ENCODE measurements at regions not wholly inside any gene's neighbourhood (a gene's known extent, or its start where the extent isn't known, plus 50 kb on each side); places are given as distances from the start of the nearest gene placed in this dataset.

GRCh38 chr1:81032973-81033425, 767.7 kb upstream of the ADGRL2 start:
- Histone ChIP-seq H4K20me1 (ENCODE audit: insufficient read depth, low read length) (no peaks in the 10 kb centered on the region), H3K4me2 (ENCODE audit: low read depth, low read length) (no peak overlapping the region), H2AFZ (ENCODE audit: low read length) (no peak overlapping the region), H3K9me3 (ENCODE audit: low read length) (peaks cover 67% of the 10 kb centered on the region), H3K36me3 (replicated peaks in 1 of 2; ENCODE audit: control insufficient read depth in 1 of 2, insufficient read depth in 2 of 2, low read length in 2 of 2) (no peaks in the 10 kb centered on the region), H3K27me3 (ENCODE audit: control insufficient read depth in 1 of 2, insufficient read depth in 2 of 2, low read length in 2 of 2) (no peaks in the 10 kb centered on the region), H3K4me1 (ENCODE audit: insufficient read depth, low read length) (no peaks in the 10 kb centered on the region), H3K27ac (ENCODE audit: extremely low read length, insufficient read depth, low read length) (no peak overlapping the region), H3K79me2 (ENCODE audit: insufficient read depth, low read length) (no peaks in the 10 kb centered on the region), H3K4me3 (replicated peaks in 1 of 3; ENCODE audit: insufficient read depth in 1 of 3, low read depth in 2 of 3, low read length in 3 of 3) (no peak overlapping the region), H3K9ac (ENCODE audit: insufficient read depth, low read depth, low read length) (no peak overlapping the region)
- 81% methylated on average over 5 of the region's 5 CpGs for WGBS (ENCODE audit: low lambda C conversion rate)
- ChIA-PET CTCF (ENCODE audit: low intra/inter-chr PET ratio, low total read pairs) (no interaction called here), POLR2A (no interaction called here)
- ATAC-seq (no peak), FAIRE-seq (no peak), DNase-seq (ENCODE audit: low spot score) (no peak)
- in situ Hi-C loops (cut with HindIII; ENCODE audit: extremely low pct_ligation_motif_present, low pct_unique_long_range_greater_than_20kb), result no loop called here
- TF ChIP-seq PRDM10 (CRISPR knock-in tag; IDR thresholded peaks at IDR 0.05; ENCODE audit: low read depth) (no peak), HNRNPUL1 (IDR thresholded peaks at IDR 0.05; ENCODE audit: low read depth, low read length) (no peak), ZBTB20 (CRISPR knock-in tag; IDR thresholded peaks at IDR 0.05; ENCODE audit: borderline replicate concordance, low read depth) (no peak), SIN3B (IDR thresholded peaks at IDR 0.05; ENCODE audit: low read length) (no peak), ZNF207 (IDR thresholded peaks at IDR 0.05; ENCODE audit: borderline replicate concordance) (no peak), ZNF232 (CRISPR knock-in tag; IDR thresholded peaks at IDR 0.05; ENCODE audit: borderline replicate concordance) (no peak), ZSCAN31 (CRISPR knock-in tag; IDR thresholded peaks at IDR 0.05; ENCODE audit: low read depth) (no peak), NFE2 (CRISPR knock-in tag; IDR thresholded peaks at IDR 0.05) (no peak)
- TF ChIP-seq, protein P1, sequence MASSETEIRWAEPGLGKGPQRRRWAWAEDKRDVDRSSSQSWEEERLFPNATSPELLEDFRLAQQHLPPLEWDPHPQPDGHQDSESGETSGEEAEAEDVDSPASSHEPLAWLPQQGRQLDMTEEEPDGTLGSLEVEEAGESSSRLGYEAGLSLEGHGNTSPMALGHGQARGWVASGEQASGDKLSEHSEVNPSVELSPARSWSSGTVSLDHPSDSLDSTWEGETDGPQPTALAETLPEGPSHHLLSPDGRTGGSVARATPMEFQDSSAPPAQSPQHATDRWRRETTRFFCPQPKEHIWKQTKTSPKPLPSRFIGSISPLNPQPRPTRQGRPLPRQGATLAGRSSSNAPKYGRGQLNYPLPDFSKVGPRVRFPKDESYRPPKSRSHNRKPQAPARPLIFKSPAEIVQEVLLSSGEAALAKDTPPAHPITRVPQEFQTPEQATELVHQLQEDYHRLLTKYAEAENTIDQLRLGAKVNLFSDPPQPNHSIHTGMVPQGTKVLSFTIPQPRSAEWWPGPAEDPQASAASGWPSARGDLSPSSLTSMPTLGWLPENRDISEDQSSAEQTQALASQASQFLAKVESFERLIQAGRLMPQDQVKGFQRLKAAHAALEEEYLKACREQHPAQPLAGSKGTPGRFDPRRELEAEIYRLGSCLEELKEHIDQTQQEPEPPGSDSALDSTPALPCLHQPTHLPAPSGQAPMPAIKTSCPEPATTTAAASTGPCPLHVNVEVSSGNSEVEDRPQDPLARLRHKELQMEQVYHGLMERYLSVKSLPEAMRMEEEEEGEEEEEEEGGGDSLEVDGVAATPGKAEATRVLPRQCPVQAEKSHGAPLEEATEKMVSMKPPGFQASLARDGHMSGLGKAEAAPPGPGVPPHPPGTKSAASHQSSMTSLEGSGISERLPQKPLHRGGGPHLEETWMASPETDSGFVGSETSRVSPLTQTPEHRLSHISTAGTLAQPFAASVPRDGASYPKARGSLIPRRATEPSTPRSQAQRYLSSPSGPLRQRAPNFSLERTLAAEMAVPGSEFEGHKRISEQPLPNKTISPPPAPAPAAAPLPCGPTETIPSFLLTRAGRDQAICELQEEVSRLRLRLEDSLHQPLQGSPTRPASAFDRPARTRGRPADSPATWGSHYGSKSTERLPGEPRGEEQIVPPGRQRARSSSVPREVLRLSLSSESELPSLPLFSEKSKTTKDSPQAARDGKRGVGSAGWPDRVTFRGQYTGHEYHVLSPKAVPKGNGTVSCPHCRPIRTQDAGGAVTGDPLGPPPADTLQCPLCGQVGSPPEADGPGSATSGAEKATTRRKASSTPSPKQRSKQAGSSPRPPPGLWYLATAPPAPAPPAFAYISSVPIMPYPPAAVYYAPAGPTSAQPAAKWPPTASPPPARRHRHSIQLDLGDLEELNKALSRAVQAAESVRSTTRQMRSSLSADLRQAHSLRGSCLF (CRISPR knock-in tag; IDR thresholded peaks at IDR 0.05; ENCODE audit: borderline replicate concordance), result no peak
- TF ChIP-seq, protein P2, sequence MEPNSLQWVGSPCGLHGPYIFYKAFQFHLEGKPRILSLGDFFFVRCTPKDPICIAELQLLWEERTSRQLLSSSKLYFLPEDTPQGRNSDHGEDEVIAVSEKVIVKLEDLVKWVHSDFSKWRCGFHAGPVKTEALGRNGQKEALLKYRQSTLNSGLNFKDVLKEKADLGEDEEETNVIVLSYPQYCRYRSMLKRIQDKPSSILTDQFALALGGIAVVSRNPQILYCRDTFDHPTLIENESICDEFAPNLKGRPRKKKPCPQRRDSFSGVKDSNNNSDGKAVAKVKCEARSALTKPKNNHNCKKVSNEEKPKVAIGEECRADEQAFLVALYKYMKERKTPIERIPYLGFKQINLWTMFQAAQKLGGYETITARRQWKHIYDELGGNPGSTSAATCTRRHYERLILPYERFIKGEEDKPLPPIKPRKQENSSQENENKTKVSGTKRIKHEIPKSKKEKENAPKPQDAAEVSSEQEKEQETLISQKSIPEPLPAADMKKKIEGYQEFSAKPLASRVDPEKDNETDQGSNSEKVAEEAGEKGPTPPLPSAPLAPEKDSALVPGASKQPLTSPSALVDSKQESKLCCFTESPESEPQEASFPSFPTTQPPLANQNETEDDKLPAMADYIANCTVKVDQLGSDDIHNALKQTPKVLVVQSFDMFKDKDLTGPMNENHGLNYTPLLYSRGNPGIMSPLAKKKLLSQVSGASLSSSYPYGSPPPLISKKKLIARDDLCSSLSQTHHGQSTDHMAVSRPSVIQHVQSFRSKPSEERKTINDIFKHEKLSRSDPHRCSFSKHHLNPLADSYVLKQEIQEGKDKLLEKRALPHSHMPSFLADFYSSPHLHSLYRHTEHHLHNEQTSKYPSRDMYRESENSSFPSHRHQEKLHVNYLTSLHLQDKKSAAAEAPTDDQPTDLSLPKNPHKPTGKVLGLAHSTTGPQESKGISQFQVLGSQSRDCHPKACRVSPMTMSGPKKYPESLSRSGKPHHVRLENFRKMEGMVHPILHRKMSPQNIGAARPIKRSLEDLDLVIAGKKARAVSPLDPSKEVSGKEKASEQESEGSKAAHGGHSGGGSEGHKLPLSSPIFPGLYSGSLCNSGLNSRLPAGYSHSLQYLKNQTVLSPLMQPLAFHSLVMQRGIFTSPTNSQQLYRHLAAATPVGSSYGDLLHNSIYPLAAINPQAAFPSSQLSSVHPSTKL (CRISPR knock-in tag; IDR thresholded peaks at IDR 0.05), result no peak
- BruUV-seq (replicated peaks), result no TSS peak
- intact Hi-C loops (cut with micrococcal nuclease; ENCODE audit: unreplicated experiment), result no loop called here

Data from HepG2 (cell line).